ENCODE measurements at regions not wholly inside any gene's neighbourhood (a gene's known extent, or its start where the extent isn't known, plus 50 kb on each side); places are given as distances from the start of the nearest gene placed in this dataset.

GRCh38 chr3:81005992-81006391 lies 755.5 kb downstream of the GBE1 start:
- no peak for TF ChIP-seq CTCF (IDR thresholded peaks at IDR 0.05 in 2 of 3, conservative IDR thresholded peaks at IDR 0.05 in 1 of 3; ENCODE audit: insufficient read depth in 2 of 3, low read depth in 1 of 3, low read length in 3 of 3)
- TF ChIP-seq RBM22 (IDR thresholded peaks at IDR 0.05; ENCODE audit: low read depth, low read length, poor library complexity, severe bottlenecking): no peak
- no peak for TF ChIP-seq ZNF274 (IDR thresholded peaks at IDR 0.05; ENCODE audit: borderline replicate concordance, low read depth, low read length)
- TF ChIP-seq RNF219 (CRISPR knock-in tag; IDR thresholded peaks at IDR 0.05): no peak
- no peak for TF ChIP-seq EWSR1 (IDR thresholded peaks at IDR 0.05; ENCODE audit: borderline replicate concordance, low read depth, partially characterized antibody)
- no peak for TF ChIP-seq ATF6 (CRISPR knock-in tag; IDR thresholded peaks at IDR 0.05)

All from K562 (cell line).